Heart left ventricle (tissue), 13 donors: ENCODE measurements at regions not wholly inside any gene's neighbourhood (a gene's known extent, or its start where the extent isn't known, plus 50 kb on each side); places are given as distances from the start of the nearest gene placed in this dataset.

Experiments
- POLR2A ChIP-seq, 2 donors: fragments of 450-650 bp; IDR thresholded peaks; one replicate each; pipeline ENCODE4 v1.6.1; 2017; ENCODE audit warnings: antibody characterized with exemption in 2 of 2, mild to moderate bottlenecking in 2 of 2, moderate library complexity in 2 of 2
- TF ChIP-seq, protein P1 (sequence below), 12 donors: fragments of 200-600 bp; sonication (generic) in 4 of 12; IDR thresholded peaks; one replicate each; pipeline versions ENCODE4 v1.5.0 to v1.8.0; 2018 to 2022; ENCODE audit warnings: antibody characterized with exemption in 12 of 12, mild to moderate bottlenecking in 5 of 12
- donor health status: ischemic (EF 13 %, LVEDD 7.1; RV severe dilation, severe dysfunction).
- donor health status: DM: no; HTN: yes; CAD: no.
- donor health status: DM: no; HTN: no; CAD: no.
- donor health status: ischemic (EF 25% LVEDD 6.9; RV normal size, moderate dysfunction).
- donor health status: ischemic (EF 25% LVEDD 5.7; RV mildly dilated, moderate dysfunction).
- donor health status: ischemic (EF 35%, LVEDD 5.7; RV mildly dilated, moderate dysfunction).
- donor health status: nonischemic (EF 11% LVEDD 7.7; RV severe dilation, severe dysfunction).
- donor health status: DM: yes; HTN: yes; CAD: no.
- donor health status: PGD.
- donor health status: ischemic (EF 29% LVEDD 5.4; RV normal size, mild dysfunction).
- donor health status: nonischemic (EF 23%, LVEDD 6.1; RV moderate dilation, normal function).

DNA sequence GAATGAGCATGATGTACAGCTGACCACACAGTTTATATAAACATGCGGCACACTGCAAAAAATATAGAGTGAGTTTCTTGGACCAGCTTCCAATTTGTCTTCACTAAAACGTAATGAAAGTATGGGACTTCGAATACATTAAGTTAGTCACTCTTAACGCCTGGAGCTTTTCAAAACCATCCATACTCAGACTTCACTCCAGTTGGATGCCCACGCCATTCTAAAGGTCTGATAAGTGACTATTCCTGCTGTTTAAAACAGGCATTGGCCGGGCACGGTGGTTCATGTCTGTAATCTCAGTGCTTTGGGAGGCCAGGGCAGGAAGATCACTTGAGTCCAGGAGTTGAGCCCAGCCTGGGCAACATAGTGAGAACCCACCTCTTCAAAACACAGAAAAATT is 84.6 kb downstream of the MYL12B start:
- TF ChIP-seq, protein P1, sequence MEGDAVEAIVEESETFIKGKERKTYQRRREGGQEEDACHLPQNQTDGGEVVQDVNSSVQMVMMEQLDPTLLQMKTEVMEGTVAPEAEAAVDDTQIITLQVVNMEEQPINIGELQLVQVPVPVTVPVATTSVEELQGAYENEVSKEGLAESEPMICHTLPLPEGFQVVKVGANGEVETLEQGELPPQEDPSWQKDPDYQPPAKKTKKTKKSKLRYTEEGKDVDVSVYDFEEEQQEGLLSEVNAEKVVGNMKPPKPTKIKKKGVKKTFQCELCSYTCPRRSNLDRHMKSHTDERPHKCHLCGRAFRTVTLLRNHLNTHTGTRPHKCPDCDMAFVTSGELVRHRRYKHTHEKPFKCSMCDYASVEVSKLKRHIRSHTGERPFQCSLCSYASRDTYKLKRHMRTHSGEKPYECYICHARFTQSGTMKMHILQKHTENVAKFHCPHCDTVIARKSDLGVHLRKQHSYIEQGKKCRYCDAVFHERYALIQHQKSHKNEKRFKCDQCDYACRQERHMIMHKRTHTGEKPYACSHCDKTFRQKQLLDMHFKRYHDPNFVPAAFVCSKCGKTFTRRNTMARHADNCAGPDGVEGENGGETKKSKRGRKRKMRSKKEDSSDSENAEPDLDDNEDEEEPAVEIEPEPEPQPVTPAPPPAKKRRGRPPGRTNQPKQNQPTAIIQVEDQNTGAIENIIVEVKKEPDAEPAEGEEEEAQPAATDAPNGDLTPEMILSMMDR (IDR thresholded peaks at IDR 0.05) = no peak
- no peak for TF ChIP-seq POLR2A (IDR thresholded peaks at IDR 0.05)
